ENCODE measurements at regions not wholly inside any gene's neighbourhood (a gene's known extent, or its start where the extent isn't known, plus 50 kb on each side); places are given as distances from the start of the nearest gene placed in this dataset.

DNA sequence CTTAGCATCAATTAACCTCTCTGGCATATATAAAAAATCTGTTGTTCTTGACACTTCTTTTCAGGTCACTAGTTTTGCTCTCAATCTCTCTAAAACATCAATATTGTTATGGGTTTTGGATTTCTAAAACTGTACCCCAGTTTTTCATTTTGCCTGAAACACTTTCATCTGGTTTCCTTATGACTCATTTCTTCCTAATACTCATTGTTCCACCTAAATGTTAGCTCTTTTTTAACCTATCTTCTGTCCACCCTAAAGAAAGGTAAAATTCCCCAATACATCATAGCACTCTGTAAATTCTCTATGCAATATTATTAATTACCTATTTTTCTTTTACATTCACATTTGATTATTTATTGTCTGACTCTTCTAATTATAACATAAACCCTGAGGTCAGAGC is 575.5 kb upstream of the NDST4 start:
- Histone ChIP-seq H3K4me3 (ENCODE audit: insufficient read depth, low read depth, low read length) (no peak overlapping the region), H3K27me3 (ENCODE audit: control insufficient read depth, insufficient read depth, low read length, poor library complexity, severe bottlenecking) (no peaks in the 10 kb centered on the region), H3K4me1 (ENCODE audit: control insufficient read depth, insufficient read depth, low read length) (no peaks in the 10 kb centered on the region), H3K9me3 (ENCODE audit: control insufficient read depth, low read length) (no peaks in the 10 kb centered on the region), H3K36me3 (ENCODE audit: control insufficient read depth, insufficient read depth, low read length) (no peaks in the 10 kb centered on the region), H3K27ac (ENCODE audit: insufficient read depth, low read depth, low read length, poor library complexity, severe bottlenecking) (no peak overlapping the region)

DNA sequence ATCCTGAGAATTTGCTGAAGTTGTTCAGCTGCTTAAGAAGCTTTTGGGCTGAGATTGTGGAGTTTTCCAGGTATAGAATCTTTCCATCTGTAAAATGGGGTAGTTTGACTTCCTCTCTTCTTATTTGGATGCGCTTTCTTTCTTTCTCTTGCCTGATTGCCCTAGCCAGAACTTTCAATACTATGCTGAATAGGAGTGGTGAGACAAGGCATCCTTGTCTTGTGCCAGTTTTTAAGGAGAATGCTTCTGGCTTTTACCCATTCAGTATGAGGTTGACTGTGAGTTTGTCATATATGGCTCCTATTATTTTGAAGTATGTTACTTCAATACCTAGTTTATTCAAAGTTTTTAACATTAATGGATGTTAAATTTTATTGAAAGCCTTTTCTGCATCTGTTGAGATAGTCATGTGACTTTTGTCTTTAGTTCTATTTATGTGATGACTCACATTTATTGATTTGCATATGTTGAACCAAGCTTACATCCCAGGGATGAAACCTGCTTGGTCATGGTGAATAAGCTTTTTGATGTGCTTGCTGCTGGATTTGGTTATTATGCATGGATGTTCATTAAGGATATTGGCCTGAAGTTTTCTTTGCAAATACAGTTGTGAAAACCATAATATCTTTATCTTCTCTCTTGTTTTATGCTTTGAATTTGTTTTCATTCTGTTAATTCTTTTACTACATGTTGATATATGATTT is 573.8 kb upstream of the NDST4 start:
- no peaks in the 10 kb centered on the region for H3K4me1 ChIP-seq (ENCODE audit: control insufficient read depth, insufficient read depth, low read length)
- 67 to 92% methylated on average over 1 of the region's 1 CpG for WGBS, 2 experiments
- no peaks in the 10 kb centered on the region for H3K36me3 ChIP-seq (ENCODE audit: control insufficient read depth, insufficient read depth, low read length)
- H3K27me3 ChIP-seq (ENCODE audit: control insufficient read depth, insufficient read depth, low read length, poor library complexity, severe bottlenecking): no peaks in the 10 kb centered on the region
- H3K27ac ChIP-seq (ENCODE audit: insufficient read depth, low read depth, low read length, poor library complexity, severe bottlenecking): no peak overlapping the region
- H3K9me3 ChIP-seq (ENCODE audit: control insufficient read depth, low read length): no peaks in the 10 kb centered on the region
- no peak overlapping the region for H3K4me3 ChIP-seq (ENCODE audit: insufficient read depth, low read depth, low read length)

DNA sequence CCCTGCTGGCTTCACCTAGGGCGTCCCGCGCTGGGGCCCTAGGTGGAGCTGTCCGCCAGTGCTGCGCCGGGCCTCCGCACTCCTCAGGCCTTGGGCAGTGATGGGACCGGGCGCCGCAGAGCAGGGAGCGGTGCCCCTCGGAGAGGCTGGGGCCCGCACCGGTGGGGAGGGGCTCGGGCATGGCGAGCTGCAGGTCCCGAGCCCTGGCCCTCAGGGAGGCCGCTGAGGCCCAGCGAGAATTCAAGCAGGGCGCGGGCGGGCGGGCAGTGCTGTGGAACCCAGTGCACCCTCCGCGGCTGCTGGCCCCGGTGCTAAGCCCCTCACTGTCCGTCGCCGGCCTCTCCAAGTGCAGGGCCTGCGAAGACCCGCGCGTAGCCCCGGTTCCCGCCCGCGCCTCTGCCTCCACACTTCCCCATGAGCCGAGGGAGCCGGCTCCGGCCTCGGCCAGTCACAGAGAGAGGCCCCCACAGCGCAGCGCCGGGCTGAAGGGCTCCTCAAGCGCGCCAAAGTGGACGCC is 565.1 kb upstream of the NDST4 start:
- H3K4me1 ChIP-seq (ENCODE audit: control insufficient read depth, insufficient read depth, low read length): no peaks in the 10 kb centered on the region
- H3K27ac ChIP-seq (ENCODE audit: insufficient read depth, low read depth, low read length, poor library complexity, severe bottlenecking): no peak overlapping the region
- no peak overlapping the region for H3K4me3 ChIP-seq (ENCODE audit: insufficient read depth, low read depth, low read length)
- WGBS, 2 experiments: 95 to 97% methylated on average over 47 of the region's 47 CpGs
- H3K36me3 ChIP-seq (ENCODE audit: control insufficient read depth, insufficient read depth, low read length): no peaks in the 10 kb centered on the region
- no peaks in the 10 kb centered on the region for H3K27me3 ChIP-seq (ENCODE audit: control insufficient read depth, insufficient read depth, low read length, poor library complexity, severe bottlenecking)
- H3K9me3 ChIP-seq (ENCODE audit: control insufficient read depth, low read length): no peaks in the 10 kb centered on the region

DNA sequence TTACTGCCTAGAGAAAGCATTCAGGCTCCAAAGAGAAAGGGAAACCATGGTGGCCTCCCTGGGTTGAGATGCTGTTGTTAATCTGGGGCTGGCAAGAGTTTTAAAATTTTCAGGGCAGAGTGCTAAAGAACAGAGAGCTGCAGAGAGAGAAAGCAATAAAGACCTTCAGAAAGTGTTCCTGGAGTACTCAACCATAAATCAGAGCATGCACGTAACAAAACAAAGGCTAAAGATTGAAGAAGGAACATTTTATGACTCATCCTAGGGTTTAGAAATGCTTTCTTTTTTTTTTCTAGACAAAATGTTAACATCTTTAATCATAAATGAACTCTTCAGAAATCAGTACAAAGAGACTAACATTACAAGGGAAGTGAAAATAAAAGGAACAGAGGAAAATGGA is 562.3 kb upstream of the NDST4 start:
- Histone ChIP-seq H3K27ac (ENCODE audit: insufficient read depth, low read depth, low read length, poor library complexity, severe bottlenecking) (no peak overlapping the region), H3K36me3 (ENCODE audit: control insufficient read depth, insufficient read depth, low read length) (no peaks in the 10 kb centered on the region), H3K4me3 (ENCODE audit: insufficient read depth, low read depth, low read length) (no peak overlapping the region), H3K4me1 (ENCODE audit: control insufficient read depth, insufficient read depth, low read length) (no peaks in the 10 kb centered on the region), H3K9me3 (ENCODE audit: control insufficient read depth, low read length) (no peaks in the 10 kb centered on the region), H3K27me3 (ENCODE audit: control insufficient read depth, insufficient read depth, low read length, poor library complexity, severe bottlenecking) (no peaks in the 10 kb centered on the region)
- WGBS, 2 experiments: 86 to 100% methylated on average over 1 of the region's 1 CpG

DNA sequence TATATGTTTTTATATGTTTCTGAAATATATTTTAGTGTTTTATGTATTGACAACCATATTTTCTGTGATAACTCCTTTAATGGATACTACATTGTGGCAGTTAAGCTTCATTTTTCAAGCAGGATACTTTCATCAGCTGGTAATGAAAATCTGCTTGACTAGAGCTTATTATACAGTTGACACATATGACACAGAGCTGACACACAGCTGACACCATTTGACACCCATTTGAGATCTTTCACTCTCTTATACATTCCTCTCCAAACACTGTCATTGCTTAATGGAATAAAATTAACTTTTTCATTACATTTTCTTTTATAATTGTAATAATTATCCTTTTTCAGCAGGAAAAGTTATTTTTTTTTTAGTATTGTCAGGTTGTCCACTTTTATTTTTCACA is 561.1 kb upstream of the NDST4 start:
- Histone ChIP-seq H3K36me3 (ENCODE audit: control insufficient read depth, insufficient read depth, low read length) (no peaks in the 10 kb centered on the region), H3K9me3 (ENCODE audit: control insufficient read depth, low read length) (no peaks in the 10 kb centered on the region), H3K27me3 (ENCODE audit: control insufficient read depth, insufficient read depth, low read length, poor library complexity, severe bottlenecking) (no peaks in the 10 kb centered on the region), H3K4me1 (ENCODE audit: control insufficient read depth, insufficient read depth, low read length) (no peaks in the 10 kb centered on the region), H3K27ac (ENCODE audit: insufficient read depth, low read depth, low read length, poor library complexity, severe bottlenecking) (no peak overlapping the region), H3K4me3 (ENCODE audit: insufficient read depth, low read depth, low read length) (no peak overlapping the region)

DNA sequence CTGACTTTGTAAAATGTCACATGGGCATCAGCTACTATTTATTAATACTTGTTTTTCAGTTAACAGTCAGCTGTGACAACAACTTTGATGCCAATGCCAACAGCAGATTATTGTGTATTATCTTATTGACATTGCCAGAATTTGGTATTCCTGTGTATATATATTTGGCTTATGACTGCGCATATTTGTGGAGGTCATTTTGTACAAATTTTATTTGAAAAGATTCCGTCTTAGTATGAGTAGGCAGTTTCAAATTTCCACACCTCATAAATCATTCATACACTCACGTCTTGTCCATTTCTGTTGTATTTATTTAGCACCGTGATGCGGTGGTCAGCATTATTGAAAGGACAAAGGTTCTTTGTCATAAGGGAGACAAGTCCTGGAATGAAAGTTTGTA is 558.2 kb upstream of the NDST4 start:
- Histone ChIP-seq H3K4me3 (ENCODE audit: insufficient read depth, low read depth, low read length) (no peak overlapping the region), H3K27me3 (ENCODE audit: control insufficient read depth, insufficient read depth, low read length, poor library complexity, severe bottlenecking) (no peaks in the 10 kb centered on the region), H3K36me3 (ENCODE audit: control insufficient read depth, insufficient read depth, low read length) (no peaks in the 10 kb centered on the region), H3K4me1 (ENCODE audit: control insufficient read depth, insufficient read depth, low read length) (no peaks in the 10 kb centered on the region), H3K27ac (ENCODE audit: insufficient read depth, low read depth, low read length, poor library complexity, severe bottlenecking) (no peak overlapping the region), H3K9me3 (ENCODE audit: control insufficient read depth, low read length) (no peaks in the 10 kb centered on the region)
- WGBS, 2 experiments: 85 to 93% methylated on average over 3 to 5 of the region's 5 CpGs

DNA sequence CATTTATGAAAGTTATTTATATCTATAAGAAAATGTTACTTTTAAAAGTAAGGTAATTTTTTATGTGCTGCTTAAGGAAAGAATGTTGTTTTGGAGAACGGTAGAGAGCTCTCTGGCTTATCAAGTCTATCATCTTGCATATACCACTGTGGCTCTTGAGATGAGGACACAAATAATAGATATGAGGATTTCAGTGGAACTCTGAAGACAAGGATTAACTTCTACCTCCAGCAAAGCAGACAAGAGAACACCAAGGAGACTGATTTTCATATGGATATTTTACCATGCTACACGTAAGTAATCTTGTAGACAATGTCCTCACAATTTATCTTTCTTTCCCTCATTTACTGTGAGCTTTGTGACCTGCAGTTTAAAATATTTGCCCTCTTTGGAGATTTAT is 557.5 kb upstream of the NDST4 start:
- Histone ChIP-seq H3K36me3 (ENCODE audit: control insufficient read depth, insufficient read depth, low read length) (no peaks in the 10 kb centered on the region), H3K4me1 (ENCODE audit: control insufficient read depth, insufficient read depth, low read length) (no peaks in the 10 kb centered on the region), H3K4me3 (ENCODE audit: insufficient read depth, low read depth, low read length) (no peak overlapping the region), H3K9me3 (ENCODE audit: control insufficient read depth, low read length) (no peaks in the 10 kb centered on the region), H3K27me3 (ENCODE audit: control insufficient read depth, insufficient read depth, low read length, poor library complexity, severe bottlenecking) (no peaks in the 10 kb centered on the region), H3K27ac (ENCODE audit: insufficient read depth, low read depth, low read length, poor library complexity, severe bottlenecking) (no peak overlapping the region)
- WGBS, 2 experiments: 83 to 100% methylated on average over 1 to 2 of the region's 2 CpGs

DNA sequence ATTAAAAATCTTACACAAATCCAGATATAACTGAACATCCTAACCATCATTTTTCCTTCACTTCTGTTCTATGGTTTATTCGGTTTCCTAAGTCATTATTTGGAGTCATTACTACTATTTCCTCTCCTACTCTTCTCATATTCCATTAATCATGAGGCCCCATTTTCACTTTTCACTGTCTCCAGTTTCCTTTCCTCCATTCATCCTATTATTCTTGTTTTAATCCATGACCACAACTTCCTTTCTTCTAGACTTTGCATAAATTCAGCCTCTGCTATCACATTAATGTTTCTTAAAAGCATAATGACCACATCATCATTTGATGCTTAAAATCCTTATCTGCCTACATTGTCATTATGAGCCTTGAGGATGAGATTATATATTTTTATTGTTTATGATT is 555.0 kb upstream of the NDST4 start:
- Histone ChIP-seq H3K9me3 (ENCODE audit: control insufficient read depth, low read length) (no peaks in the 10 kb centered on the region), H3K27ac (ENCODE audit: insufficient read depth, low read depth, low read length, poor library complexity, severe bottlenecking) (no peak overlapping the region), H3K27me3 (ENCODE audit: control insufficient read depth, insufficient read depth, low read length, poor library complexity, severe bottlenecking) (no peaks in the 10 kb centered on the region), H3K4me3 (ENCODE audit: insufficient read depth, low read depth, low read length) (no peak overlapping the region), H3K4me1 (ENCODE audit: control insufficient read depth, insufficient read depth, low read length) (peaks cover 8% of the 10 kb centered on the region), H3K36me3 (ENCODE audit: control insufficient read depth, insufficient read depth, low read length) (no peaks in the 10 kb centered on the region)
- WGBS, 2 experiments: 92 to 95% methylated on average over 1 of the region's 1 CpG

DNA sequence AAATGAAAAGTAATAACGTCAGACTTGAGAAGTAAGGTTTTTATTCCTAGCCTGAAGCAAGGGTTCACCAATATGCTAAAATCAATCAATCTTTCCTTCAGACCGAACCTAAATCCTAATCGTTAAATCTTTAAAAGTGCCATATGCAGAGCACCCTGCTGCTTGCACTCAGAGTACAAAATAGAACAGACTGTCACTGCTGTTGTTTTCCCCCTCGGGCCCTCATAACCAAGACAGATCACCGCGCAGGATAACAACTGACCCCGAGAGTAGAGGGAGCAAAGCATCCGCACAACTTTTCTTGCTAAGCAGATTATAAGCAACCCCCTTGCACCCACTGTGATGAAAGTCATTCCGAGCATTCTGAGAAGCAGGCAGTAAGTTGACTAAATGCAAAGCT is 550.9 kb upstream of the NDST4 start:
- WGBS, 2 experiments: 51 to 70% methylated on average over 9 of the region's 9 CpGs
- Histone ChIP-seq H3K9me3 (ENCODE audit: control insufficient read depth, low read length) (no peaks in the 10 kb centered on the region), H3K27ac (ENCODE audit: insufficient read depth, low read depth, low read length, poor library complexity, severe bottlenecking) (peak overlapping the region; percentile 67), H3K4me3 (ENCODE audit: insufficient read depth, low read depth, low read length) (no peak overlapping the region), H3K36me3 (ENCODE audit: control insufficient read depth, insufficient read depth, low read length) (no peaks in the 10 kb centered on the region), H3K27me3 (ENCODE audit: control insufficient read depth, insufficient read depth, low read length, poor library complexity, severe bottlenecking) (no peaks in the 10 kb centered on the region), H3K4me1 (ENCODE audit: control insufficient read depth, insufficient read depth, low read length) (peaks cover 12% of the 10 kb centered on the region)

DNA sequence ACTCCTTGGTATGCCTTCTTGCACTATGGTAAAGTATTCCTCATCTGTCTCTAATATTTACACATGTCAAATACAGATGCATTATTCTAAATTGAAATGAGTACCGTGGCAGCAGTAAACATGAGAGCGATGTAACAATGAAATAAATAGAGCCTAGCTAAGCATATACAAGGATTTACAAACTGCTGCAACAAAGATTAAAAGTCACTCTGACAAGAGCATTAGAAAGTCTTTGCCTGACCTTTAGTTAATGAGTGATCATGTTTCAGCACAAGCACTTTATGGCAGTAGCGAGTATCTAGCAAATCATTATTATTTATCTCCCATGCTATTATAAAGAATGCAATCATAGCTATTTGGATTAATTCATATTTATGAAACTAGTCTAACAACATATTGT is 547.0 kb upstream of the NDST4 start:
- H3K36me3 ChIP-seq (ENCODE audit: control insufficient read depth, insufficient read depth, low read length): no peaks in the 10 kb centered on the region
- 94 to 96% methylated on average over 2 of the region's 3 CpGs for WGBS, 2 experiments
- peaks cover 22% of the 10 kb centered on the region for H3K4me1 ChIP-seq (ENCODE audit: control insufficient read depth, insufficient read depth, low read length)
- H3K27ac ChIP-seq (ENCODE audit: insufficient read depth, low read depth, low read length, poor library complexity, severe bottlenecking): no peak overlapping the region
- no peaks in the 10 kb centered on the region for H3K27me3 ChIP-seq (ENCODE audit: control insufficient read depth, insufficient read depth, low read length, poor library complexity, severe bottlenecking)
- no peak overlapping the region for H3K4me3 ChIP-seq (ENCODE audit: insufficient read depth, low read depth, low read length)
- H3K9me3 ChIP-seq (ENCODE audit: control insufficient read depth, low read length): no peaks in the 10 kb centered on the region

All from ectodermal cell (in vitro differentiated cells).